PC-9 (cell line): ENCODE measurements at regions not wholly inside any gene's neighbourhood (a gene's known extent, or its start where the extent isn't known, plus 50 kb on each side); places are given as distances from the start of the nearest gene placed in this dataset.

Experiments
- EZH2 ChIP-seq: fragments of 200-600 bp; sonication (generic); IDR thresholded peaks from 2 replicates; pipeline ENCODE4 v1.8.0; 2017; ENCODE audit warnings: antibody characterized with exemption, low read depth
- TF ChIP-seq, protein P1 (sequence below): fragments of 200-600 bp; sonication (generic); conservative IDR thresholded peaks from 2 replicates; pipeline ENCODE4 v1.6.1; 2017; ENCODE audit warnings: mixed run types, antibody characterized with exemption, mild to moderate bottlenecking, moderate library complexity

DNA sequence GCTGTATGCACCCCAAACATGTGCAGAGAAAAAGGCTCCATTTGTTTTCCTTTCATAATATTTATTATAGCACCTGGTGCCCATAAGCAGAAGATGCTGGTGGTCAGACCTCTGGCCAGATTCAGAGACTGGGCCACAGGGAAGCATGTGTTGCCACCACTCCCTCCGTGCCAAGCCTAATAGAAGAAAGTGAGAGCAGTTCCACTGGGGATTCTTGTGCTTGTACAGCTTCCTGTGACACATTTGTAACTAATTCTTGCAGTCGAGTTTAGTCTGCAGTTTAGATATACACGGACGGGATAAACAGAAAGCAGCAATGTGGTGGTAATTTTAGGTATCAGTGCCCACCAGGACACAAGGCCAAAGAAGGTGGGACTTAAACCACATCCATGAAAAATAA lies 135.4 kb upstream of the PIEZO2 start:
- TF ChIP-seq, protein P1, sequence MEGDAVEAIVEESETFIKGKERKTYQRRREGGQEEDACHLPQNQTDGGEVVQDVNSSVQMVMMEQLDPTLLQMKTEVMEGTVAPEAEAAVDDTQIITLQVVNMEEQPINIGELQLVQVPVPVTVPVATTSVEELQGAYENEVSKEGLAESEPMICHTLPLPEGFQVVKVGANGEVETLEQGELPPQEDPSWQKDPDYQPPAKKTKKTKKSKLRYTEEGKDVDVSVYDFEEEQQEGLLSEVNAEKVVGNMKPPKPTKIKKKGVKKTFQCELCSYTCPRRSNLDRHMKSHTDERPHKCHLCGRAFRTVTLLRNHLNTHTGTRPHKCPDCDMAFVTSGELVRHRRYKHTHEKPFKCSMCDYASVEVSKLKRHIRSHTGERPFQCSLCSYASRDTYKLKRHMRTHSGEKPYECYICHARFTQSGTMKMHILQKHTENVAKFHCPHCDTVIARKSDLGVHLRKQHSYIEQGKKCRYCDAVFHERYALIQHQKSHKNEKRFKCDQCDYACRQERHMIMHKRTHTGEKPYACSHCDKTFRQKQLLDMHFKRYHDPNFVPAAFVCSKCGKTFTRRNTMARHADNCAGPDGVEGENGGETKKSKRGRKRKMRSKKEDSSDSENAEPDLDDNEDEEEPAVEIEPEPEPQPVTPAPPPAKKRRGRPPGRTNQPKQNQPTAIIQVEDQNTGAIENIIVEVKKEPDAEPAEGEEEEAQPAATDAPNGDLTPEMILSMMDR: no peak
- TF ChIP-seq EZH2: no peak
